ENCODE measurements at regions not wholly inside any gene's neighbourhood (a gene's known extent, or its start where the extent isn't known, plus 50 kb on each side); places are given as distances from the start of the nearest gene placed in this dataset.
"Not testable (repeated sequence)": the region's sequence is repeated elsewhere in the genome, so short reads cannot be mapped to it uniquely, and the experiment has no call there.

GRCh38 chr2:35301369-35301768 is 1054.2 kb upstream of the CRIM1 start:
- no peak for DNase-seq (ENCODE audit: low spot score)

GRCh38 chr2:35298493-35298892 is 1057.1 kb upstream of the CRIM1 start:
- DNase-seq (ENCODE audit: low spot score) = no peak

- no peak for DNase-seq (ENCODE audit: low spot score)
These were observed 1058.2 kb upstream of the CRIM1 start for GRCh38 chr2:35297403-35297802.

GRCh38 chr2:35294636-35295263 is 1060.8 kb upstream of the CRIM1 start:
- DNase-seq (ENCODE audit: low spot score) = no peak

- DNase-seq (ENCODE audit: low spot score) = no peak
These were observed 1062.3 kb upstream of the CRIM1 start for GRCh38 chr2:35293261-35293660.

- no peak for DNase-seq (ENCODE audit: low spot score)
These were observed 1063.4 kb upstream of the CRIM1 start for GRCh38 chr2:35292199-35292598.

GRCh38 chr2:35281702-35282101 is 1073.9 kb upstream of the CRIM1 start:
- DNase-seq (ENCODE audit: low spot score) = no peak

- DNase-seq (ENCODE audit: low spot score) = no peak
These were observed 1099.8 kb upstream of the CRIM1 start for GRCh38 chr2:35255826-35256225.

GRCh38 chr2:35251156-35251555 is 1104.4 kb upstream of the CRIM1 start:
- no peak for DNase-seq (ENCODE audit: low spot score)

- no peak for DNase-seq (ENCODE audit: low spot score)
These were observed 1108.9 kb upstream of the CRIM1 start for GRCh38 chr2:35246702-35247101.

- DNase-seq (ENCODE audit: low spot score) = no peak
These were observed 1127.0 kb upstream of the CRIM1 start for GRCh38 chr2:35228584-35228983.

- no peak for DNase-seq (ENCODE audit: low spot score)
These were observed 1135.1 kb upstream of the CRIM1 start for GRCh38 chr2:35220461-35220860.

GRCh38 chr2:35204881-35205280 is 1150.7 kb upstream of the CRIM1 start:
- no peak for DNase-seq (ENCODE audit: low spot score)

- DNase-seq (ENCODE audit: low spot score) = no peak
These were observed 1151.3 kb upstream of the CRIM1 start for GRCh38 chr2:35204323-35204722.

GRCh38 chr2:35199298-35199697 is 1156.3 kb upstream of the CRIM1 start:
- no peak for DNase-seq (ENCODE audit: low spot score)

GRCh38 chr2:35185861-35186412 is 1169.6 kb upstream of the CRIM1 start:
- DNase-seq (ENCODE audit: low spot score) = no peak

GRCh38 chr2:35184471-35184870 is 1171.1 kb upstream of the CRIM1 start:
- DNase-seq (ENCODE audit: low spot score) = no peak

- not testable (repeated sequence) for DNase-seq (ENCODE audit: low spot score)
These were observed 1178.9 kb upstream of the CRIM1 start for GRCh38 chr2:35176726-35177125.

- DNase-seq (ENCODE audit: low spot score) = no peak
These were observed 1180.7 kb upstream of the CRIM1 start for GRCh38 chr2:35174845-35175244.

GRCh38 chr2:35172687-35173086 is 1182.9 kb upstream of the CRIM1 start:
- DNase-seq (ENCODE audit: low spot score) = no peak

- no peak for DNase-seq (ENCODE audit: low spot score)
These were observed 1187.2 kb upstream of the CRIM1 start for GRCh38 chr2:35168351-35168750.

GRCh38 chr2:35163948-35164347 is 1191.6 kb upstream of the CRIM1 start:
- DNase-seq (ENCODE audit: low spot score) = no peak

GRCh38 chr2:35160871-35161270 is 1194.7 kb upstream of the CRIM1 start:
- no peak for DNase-seq (ENCODE audit: low spot score)

GRCh38 chr2:35125871-35126270 is 1229.7 kb upstream of the CRIM1 start:
- no peak for DNase-seq (ENCODE audit: low spot score)

Measured in ecto neural progenitor cell (in vitro differentiated cells).